H1 (cell line): ENCODE measurements at regions not wholly inside any gene's neighbourhood (a gene's known extent, or its start where the extent isn't known, plus 50 kb on each side); places are given as distances from the start of the nearest gene placed in this dataset.

Experiments used
- CTCF ChIA-PET: fragments of 300-600 bp; sonication (Branson Sonifier 250); formaldehyde crosslinking; loops from one replicate; lab custom pipeline; 2021; ENCODE audit not compliant: partially characterized antibody; lab: Charles Lee
- POLR2A ChIA-PET: fragments of 300-600 bp; sonication (Branson Sonifier 250); formaldehyde crosslinking; loops from one replicate; lab custom pipeline; 2021; ENCODE audit warnings: inconsistent platforms; ENCODE audit not compliant: partially characterized antibody; lab: Charles Lee
- DNase-seq, 2 experiments: peaks; one replicate each; pipeline versions ENCODE4 v3.0.0 to v3.0.0-alpha.2; 2010 to 2022; ENCODE audit warnings: low spot score in 2 of 2, low read depth in 1 of 2, mixed read lengths in 1 of 2
- FAIRE-seq: peaks from 2 replicates; lab custom pipeline; 2011; peaks lifted over from hg19 to GRCh38; lab: Jason Lieb, UNC
- H2AFZ ChIP-seq: 2 replicates; pipeline ENCODE4 v1.8.1; 2012; ENCODE audit warnings: low read length, inconsistent platforms
- H2AK5ac ChIP-seq: 2 replicates; pipeline ENCODE4 v1.6.1; 2013; ENCODE audit warnings: low read depth, low read length
- H2BK120ac ChIP-seq: replicated peaks from 2 replicates; pipeline ENCODE3; 2013; ENCODE audit warnings: low read depth, low read length, inconsistent platforms
- H2BK12ac ChIP-seq: 2 replicates; pipeline ENCODE4 v1.6.1; 2013; ENCODE audit warnings: low read depth, low read length
- H2BK15ac ChIP-seq: 2 replicates; pipeline ENCODE4 v1.6.1; 2013; ENCODE audit warnings: low read length
- H2BK20ac ChIP-seq: 2 replicates; pipeline ENCODE4 v1.6.1; 2013; ENCODE audit warnings: low read length
- H2BK5ac ChIP-seq: 2 replicates; pipeline ENCODE4 v1.6.1; 2013; ENCODE audit warnings: low read depth, low read length
- H3K14ac ChIP-seq: 2 replicates; pipeline ENCODE4 v1.6.1; 2013; ENCODE audit warnings: inconsistent platforms; ENCODE audit not compliant: insufficient read length
- H3K18ac ChIP-seq: 2 replicates; pipeline ENCODE4 v1.6.1; 2013; ENCODE audit warnings: low read length; ENCODE audit errors: extremely low read depth
- H3K23ac ChIP-seq: 2 replicates; pipeline ENCODE4 v1.6.1; 2013; ENCODE audit warnings: inconsistent platforms; ENCODE audit not compliant: insufficient read length
- H3K23me2 ChIP-seq: 2 replicates; pipeline ENCODE4 v1.6.1; 2013; ENCODE audit warnings: low read depth, low read length
- H3K27ac ChIP-seq: 2 replicates; pipeline ENCODE4 v1.6.1; 2011; ENCODE audit warnings: low read depth, low read length, inconsistent platforms
- H3K27me3 ChIP-seq, 4 experiments: replicated peaks in 1 of 4; 1 replicate in 1 of 4; 2 replicates in 3 of 4; pipeline versions ENCODE4 v1.6.1 to v1.8.1; 2011 to 2013; ENCODE audit warnings: low read length in 3 of 4, mild to moderate bottlenecking in 3 of 4, inconsistent platforms in 2 of 4, mixed read lengths in 2 of 4, moderate library complexity in 1 of 4; ENCODE audit not compliant: control insufficient read depth in 3 of 4, insufficient read depth in 3 of 4; ENCODE audit errors: extremely low read depth in 1 of 4
- H3K36me3 ChIP-seq, 4 experiments: 2 replicates each; pipeline versions ENCODE4 v1.6.1 to v1.8.1; 2011 to 2013; ENCODE audit warnings: mild to moderate bottlenecking in 4 of 4, low read length in 3 of 4, moderate library complexity in 2 of 4, control low read depth in 1 of 4, inconsistent platforms in 1 of 4; ENCODE audit not compliant: insufficient read depth in 4 of 4, control insufficient read depth in 2 of 4
- H3K4ac ChIP-seq: replicated peaks from 2 replicates; pipeline ENCODE3; 2013; ENCODE audit warnings: low read length, low read depth, mixed read lengths, inconsistent platforms; ENCODE audit not compliant: insufficient read length
- H3K4me1 ChIP-seq, 4 experiments: replicated peaks in 1 of 4; 1 replicate in 1 of 4; 2 replicates in 3 of 4; pipeline versions ENCODE4 v1.6.1 to v1.8.1; 2011 to 2013; ENCODE audit warnings: low read length in 3 of 4, inconsistent platforms in 2 of 4, mixed read lengths in 1 of 4; ENCODE audit not compliant: insufficient read depth in 4 of 4, control insufficient read depth in 3 of 4
- H3K4me2 ChIP-seq, 2 experiments: 2 replicates each; pipeline versions ENCODE4 v1.6.1 to v1.8.1; 2011 to 2013; ENCODE audit warnings: low read depth in 2 of 2, low read length in 2 of 2, control low read depth in 1 of 2, inconsistent platforms in 1 of 2, mild to moderate bottlenecking in 1 of 2; ENCODE audit not compliant: insufficient read depth in 1 of 2
- H3K4me3 ChIP-seq, 4 experiments: fragments of 200-600, 300-600 bp in 1 of 4; sonication (generic), shearing (Covaris generic), sonication (Bioruptor Twin) in 1 of 4; 2 replicates each; pipeline versions ENCODE4 v1.5.1 to v1.8.1; 2011 to 2016; ENCODE audit warnings: low read length in 4 of 4, low read depth in 3 of 4, control low read depth in 2 of 4, inconsistent platforms in 2 of 4, mild to moderate bottlenecking in 2 of 4, mixed read lengths in 1 of 4, moderate library complexity in 1 of 4; ENCODE audit not compliant: insufficient read depth in 2 of 4; ENCODE audit errors: extremely low read depth in 1 of 4
- H3K56ac ChIP-seq: replicated peaks from 2 replicates; pipeline ENCODE3; 2013; ENCODE audit warnings: low read depth, mild to moderate bottlenecking, mixed read lengths, low read length, inconsistent platforms; ENCODE audit not compliant: insufficient read length
- H3K79me1 ChIP-seq: 2 replicates; pipeline ENCODE4 v1.6.1; 2013; ENCODE audit warnings: low read depth, low read length, control low read depth
- H3K79me2 ChIP-seq, 2 experiments: 2 replicates each; pipeline versions ENCODE4 v1.6.1 to v1.8.1; 2012 to 2013; ENCODE audit warnings: low read length in 2 of 2, mild to moderate bottlenecking in 2 of 2, inconsistent platforms in 1 of 2; ENCODE audit not compliant: insufficient read depth in 2 of 2, control insufficient read depth in 1 of 2
- H3K9ac ChIP-seq, 4 experiments: replicated peaks in 1 of 4; 1 replicate in 1 of 4; 2 replicates in 3 of 4; pipeline versions ENCODE4 v1.6.1 to v1.8.1; 2011 to 2013; ENCODE audit warnings: low read depth in 3 of 4, low read length in 3 of 4, control low read depth in 2 of 4, mild to moderate bottlenecking in 2 of 4, moderate library complexity in 2 of 4, inconsistent platforms in 1 of 4; ENCODE audit errors: extremely low read depth in 1 of 4
- H3K9me3 ChIP-seq, 2 experiments: 2 replicates each; pipeline versions ENCODE4 v1.6.1 to v1.8.1; 2012 to 2013; ENCODE audit warnings: mild to moderate bottlenecking in 2 of 2, moderate library complexity in 2 of 2, control low read depth in 1 of 2, inconsistent platforms in 1 of 2, low read depth in 1 of 2, low read length in 1 of 2, mixed read lengths in 1 of 2; ENCODE audit not compliant: insufficient read depth in 2 of 2
- H4K20me1 ChIP-seq, 2 experiments: replicated peaks in 1 of 2; 2 replicates each; pipeline versions ENCODE3 to v1.8.1; 2011 to 2013; ENCODE audit warnings: inconsistent platforms in 2 of 2, low read length in 2 of 2, mild to moderate bottlenecking in 1 of 2; ENCODE audit not compliant: insufficient read depth in 2 of 2, control insufficient read depth in 1 of 2
- H4K5ac ChIP-seq: 2 replicates; pipeline ENCODE4 v1.6.1; 2013; ENCODE audit warnings: low read length, low read depth, mixed read lengths, inconsistent platforms; ENCODE audit not compliant: insufficient read length
- H4K8ac ChIP-seq: 2 replicates; pipeline ENCODE4 v1.8.0; 2013; ENCODE audit warnings: mild to moderate bottlenecking, moderate library complexity, low read length, inconsistent platforms; ENCODE audit not compliant: insufficient read depth; ENCODE audit errors: extremely low read depth
- H4K91ac ChIP-seq: replicated peaks from 2 replicates; pipeline ENCODE3; 2013; ENCODE audit warnings: low read length, mixed read lengths, inconsistent platforms; ENCODE audit not compliant: insufficient read length
- ASH2L ChIP-seq: fragments of 200-600, 300-600 bp; sonication (generic); IDR thresholded peaks from one replicate; pipeline ENCODE4 v1.7.1; 2017; ENCODE audit warnings: low read length
- BRCA1 ChIP-seq: IDR thresholded peaks from 2 replicates; pipeline ENCODE4 v1.6.1; 2012; ENCODE audit warnings: low read depth, low read length, improper control_type of control experiment
- CREB1 ChIP-seq: IDR thresholded peaks from 2 replicates; pipeline ENCODE4 v1.6.1; 2012; ENCODE audit warnings: inconsistent platforms
- CTBP2 ChIP-seq: IDR thresholded peaks from 2 replicates; pipeline ENCODE4 v1.7.0; 2011; ENCODE audit warnings: borderline replicate concordance, mild to moderate bottlenecking, moderate library complexity, mixed read lengths, low read length; ENCODE audit not compliant: insufficient read depth, insufficient read length
- EZH2 ChIP-seq: fragments of 200-600 bp; sonication (generic); IDR thresholded peaks from 2 replicates; pipeline ENCODE4 v1.7.1; 2012; ENCODE audit warnings: low read depth, mild to moderate bottlenecking, moderate library complexity, low read length, inconsistent platforms; ENCODE audit not compliant: severe bottlenecking
- FOSL1 ChIP-seq: IDR thresholded peaks from 2 replicates; pipeline ENCODE4 v1.6.1; 2011; ENCODE audit warnings: mild to moderate bottlenecking, low read depth, low read length, moderate library complexity; ENCODE audit not compliant: insufficient read depth
- GABPA ChIP-seq: IDR thresholded peaks from 2 replicates; pipeline ENCODE4 v1.6.1; 2011; ENCODE audit warnings: mild to moderate bottlenecking, low read length, moderate library complexity, borderline replicate concordance; ENCODE audit not compliant: insufficient read depth
- JUN ChIP-seq: IDR thresholded peaks from 2 replicates; pipeline ENCODE4 v1.6.1; 2011; ENCODE audit warnings: low read depth, mild to moderate bottlenecking, improper control_type of control experiment, low read length
- KDM5A ChIP-seq: fragments of 200-600 bp; IDR thresholded peaks from 2 replicates; pipeline ENCODE4 v1.7.1; 2012; ENCODE audit warnings: mild to moderate bottlenecking, low read length, inconsistent platforms, mixed read lengths
- MAX ChIP-seq: IDR thresholded peaks from 2 replicates; pipeline ENCODE4 v1.6.1; 2012; ENCODE audit warnings: inconsistent platforms
- POLR2AphosphoS5 ChIP-seq: IDR thresholded peaks from 2 replicates; pipeline ENCODE4 v1.6.1; 2011; ENCODE audit warnings: low read depth, low read length
- SAP30 ChIP-seq: fragments of 300-600 bp; sonication (generic); IDR thresholded peaks from 2 replicates; pipeline ENCODE4 v1.7.1; 2012; ENCODE audit warnings: low read length, moderate library complexity, mild to moderate bottlenecking, inconsistent platforms; ENCODE audit not compliant: insufficient read depth, insufficient replicate concordance
- SIN3A ChIP-seq, 2 experiments: IDR thresholded peaks in 1 of 2; conservative IDR thresholded peaks in 1 of 2; 2 replicates each; pipeline ENCODE4 v1.6.1; 2011 to 2012; ENCODE audit warnings: low read length in 2 of 2, improper control_type of control experiment in 1 of 2, low read depth in 1 of 2, mild to moderate bottlenecking in 1 of 2
- SIRT6 ChIP-seq: IDR thresholded peaks from one replicate; pipeline ENCODE4 v1.7.1; 2012; ENCODE audit warnings: low read length, inconsistent platforms
- WGBS, 2 experiments: shearing (Covaris generic) in 1 of 2; methylation state at CpG; one replicate each; pipeline versions ENCODE4 v1.1.6 to v1.1.7; 2013 to 2015; ENCODE audit warnings: low lambda C conversion rate in 2 of 2, mixed read lengths in 2 of 2, inconsistent platforms in 1 of 2, low coverage in 1 of 2, missing lambda C conversion rate in 1 of 2; ENCODE audit not compliant: insufficient replicate concordance in 2 of 2, insufficient coverage in 1 of 2, insufficient read length in 1 of 2; ENCODE audit errors: extremely low coverage in 1 of 2, missing lambda C conversion rate in 1 of 2; 5-methylcytosine and 5-hydroxymethylcytosine counted together

DNA sequence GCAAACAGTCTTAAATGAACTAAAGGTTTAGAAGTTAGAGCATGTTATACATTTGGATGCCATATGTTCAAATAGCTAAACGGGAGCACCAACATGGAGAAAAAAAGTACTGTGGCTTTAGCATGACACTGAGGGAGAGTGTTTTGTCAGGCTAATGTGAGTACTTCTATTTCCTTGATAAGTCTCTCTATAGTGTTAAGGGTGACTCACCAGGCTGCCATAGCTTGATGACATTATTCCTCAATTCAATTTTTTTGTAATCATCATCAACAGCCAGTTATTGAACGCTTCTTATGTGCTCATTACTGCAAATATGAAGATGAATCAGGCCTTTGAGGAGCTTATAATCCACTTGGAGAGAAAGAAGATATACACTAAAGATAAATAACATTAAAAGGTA lies 211.4 kb upstream of the GPR101 start:
- no peak overlapping the region for H4K91ac ChIP-seq
- H4K8ac ChIP-seq: no peak overlapping the region
- H2BK120ac ChIP-seq: no peak overlapping the region
- POLR2A ChIA-PET: no interaction called here
- H3K23me2 ChIP-seq: no peaks in the 10 kb centered on the region
- H4K5ac ChIP-seq: no peak overlapping the region
- H3K4ac ChIP-seq: no peak overlapping the region
- no peaks in the 10 kb centered on the region for H3K9me3 ChIP-seq
- no peak overlapping the region for H3K9ac ChIP-seq
- DNase-seq (no peak), FAIRE-seq (no peak)
- WGBS, 2 experiments: 79% methylated on average over 2 of the region's 2 CpGs; no CpG with 5 or more reads in 1 of the 2 experiments
- H3K27ac ChIP-seq: no peak overlapping the region
- no peaks in the 10 kb centered on the region; a peak in 1 of 7 replicates for H3K4me1 ChIP-seq
- H3K4me3 ChIP-seq: no peak overlapping the region
- H3K4me2 ChIP-seq: no peak overlapping the region
- H3K79me2 ChIP-seq: no peaks in the 10 kb centered on the region
- no peak overlapping the region for H3K23ac ChIP-seq
- no peak overlapping the region for H2AFZ ChIP-seq
- no peak overlapping the region for H2BK5ac ChIP-seq
- no peaks in the 10 kb centered on the region for H3K79me1 ChIP-seq
- H2BK20ac ChIP-seq: no peak overlapping the region
- H3K36me3 ChIP-seq: no peaks in the 10 kb centered on the region
- TF ChIP-seq POLR2AphosphoS5 (no peak), MAX (no peak), FOSL1 (no peak), ASH2L (no peak), JUN (no peak), SAP30 (no peak), EZH2 (no peak), CREB1 (no peak), SIN3A (conservative IDR thresholded peaks at IDR 0.05 in 1 of 2, IDR thresholded peaks at IDR 0.05 in 1 of 2; ENCODE audit: low read depth in 1 of 2, low read length in 2 of 2) (no peak), BRCA1 (no peak), CTBP2 (no peak), KDM5A (no peak), SIRT6 (no peak), GABPA (no peak)
- H4K20me1 ChIP-seq: no peaks in the 10 kb centered on the region
- H2AK5ac ChIP-seq: no peak overlapping the region
- no peak overlapping the region for H2BK12ac ChIP-seq
- H3K14ac ChIP-seq: no peak overlapping the region
- no peaks in the 10 kb centered on the region for H3K27me3 ChIP-seq
- no peak overlapping the region for H3K18ac ChIP-seq
- no peak overlapping the region for H3K56ac ChIP-seq
- CTCF ChIA-PET: interaction anchor here (0.6 kb wide), 1 partner anchor 532 kb away, joined by 3 read pairs; no protein-coding TSS in a partner anchor
- H2BK15ac ChIP-seq: no peak overlapping the region
